Activated T-cell treated with anti-CD3 and anti-CD28 coated beads, Interleukin-2, amount 50 U/mL, for 72 hours (primary cell): ENCODE measurements at regions not wholly inside any gene's neighbourhood (a gene's known extent, or its start where the extent isn't known, plus 50 kb on each side); places are given as distances from the start of the nearest gene placed in this dataset.

Experiments used
- ATAC-seq, 2 donors: fragments of 150-1000 bp; cut with Tn5 transposase; replicated peaks in 1 of 2; 2 replicates each; pipeline ENCODE4 v1.10.0; 2021; ENCODE audit warnings: moderate library complexity in 2 of 2, mild to moderate bottlenecking in 1 of 2
- DNase-seq, 2 donors: peaks; one replicate each; pipeline ENCODE4 v3.0.0; 2021 to 2022; ENCODE audit warnings: mixed read lengths in 1 of 2
- H3K27ac Mint-ChIP-seq: one replicate; pipeline ENCODE4 v1.8.0; 2022; ENCODE audit warnings: mild to moderate bottlenecking, moderate library complexity, mixed read lengths
- H3K27me3 Mint-ChIP-seq: one replicate; pipeline ENCODE4 v1.8.0; 2022; ENCODE audit warnings: low read depth, mixed read lengths
- H3K36me3 Mint-ChIP-seq, 2 donors: one replicate each; pipeline ENCODE4 v1.8.0; 2022; ENCODE audit warnings: mixed read lengths in 2 of 2, mild to moderate bottlenecking in 1 of 2; ENCODE audit not compliant: insufficient read depth in 2 of 2
- H3K4me1 Mint-ChIP-seq: one replicate; pipeline ENCODE4 v1.8.0; 2022; ENCODE audit warnings: low read depth, mixed read lengths
- H3K4me3 Mint-ChIP-seq, 2 donors: one replicate each; pipeline ENCODE4 v1.8.0; 2022; ENCODE audit warnings: mild to moderate bottlenecking in 2 of 2, mixed read lengths in 2 of 2, moderate library complexity in 2 of 2
- H3K9me3 Mint-ChIP-seq, 2 donors: one replicate each; pipeline ENCODE4 v1.8.0; 2022; ENCODE audit warnings: mixed read lengths in 2 of 2

DNA sequence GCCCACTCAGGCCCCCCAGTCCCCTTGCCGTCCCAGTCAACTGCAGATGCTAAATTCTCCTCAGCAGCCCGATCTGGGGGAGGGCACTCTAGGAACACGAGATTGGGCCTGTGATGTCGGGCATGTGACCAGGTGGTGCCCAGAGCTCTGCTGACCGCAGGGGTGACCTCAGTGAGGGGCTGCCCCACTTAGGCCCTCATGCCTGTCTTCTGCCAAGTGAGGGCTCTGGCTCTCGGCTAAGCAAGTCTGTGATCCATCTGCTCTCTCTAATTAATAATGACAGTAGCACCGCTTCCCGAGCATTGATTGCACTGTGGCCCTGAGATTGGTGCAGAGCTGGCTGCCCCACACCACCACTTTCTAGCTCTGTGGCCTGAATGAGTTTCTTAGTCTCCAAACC lies 138.8 kb downstream of the MRM1 start:
- ATAC-seq = no peak
- H3K9me3 Mint-ChIP-seq = no peaks in the 10 kb centered on the region

DNA sequence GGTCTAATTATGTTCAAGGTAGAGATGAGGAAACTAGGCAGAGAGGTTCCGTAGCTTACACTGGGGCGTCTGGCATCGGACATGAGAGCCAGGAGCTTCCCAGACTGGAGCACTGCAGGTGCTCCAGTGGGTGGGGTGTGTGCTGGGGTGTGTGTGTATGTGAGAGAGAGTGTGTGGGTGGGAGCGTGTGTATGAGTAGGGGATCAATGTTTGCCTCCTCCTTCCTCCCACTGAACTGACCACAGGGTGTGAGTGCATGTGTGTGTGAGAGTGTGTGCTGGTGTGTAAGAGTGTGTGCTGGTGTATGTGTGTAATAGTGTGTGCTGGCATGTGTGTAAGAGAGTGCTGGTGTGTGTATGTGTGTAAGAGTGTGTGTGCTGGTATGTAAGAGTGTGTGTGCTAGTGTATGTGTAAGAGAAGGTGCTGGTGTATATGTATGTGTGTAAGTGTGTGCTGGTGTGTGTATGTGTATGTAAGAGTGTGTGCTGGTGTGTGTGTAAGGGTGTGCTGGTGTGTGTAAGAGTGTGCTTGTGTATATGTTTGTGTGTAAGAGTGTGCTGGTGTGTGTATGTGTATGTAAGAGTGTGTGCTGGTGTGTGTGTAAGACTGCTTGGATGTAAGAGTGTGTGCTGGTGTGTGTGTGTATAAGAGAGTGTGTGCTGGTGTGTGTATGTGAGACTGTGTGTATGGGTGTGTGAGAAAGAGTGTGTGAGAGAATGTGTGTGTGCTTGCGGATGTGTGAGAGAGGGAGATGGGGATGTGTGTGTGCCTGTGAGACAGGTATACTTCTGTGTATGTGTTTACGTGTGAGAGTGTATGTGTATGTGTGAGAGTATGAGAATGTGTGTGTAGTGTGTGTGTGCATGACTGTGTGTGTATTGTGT lies 139.9 kb downstream of the MRM1 start:
- Mint-ChIP-seq H3K4me3 (no peak overlapping the region), H3K36me3 (no peaks in the 10 kb centered on the region), H3K9me3 (no peaks in the 10 kb centered on the region), H3K27ac (no peak overlapping the region), H3K4me1 (no peaks in the 10 kb centered on the region), H3K27me3 (peaks cover 4% of the 10 kb centered on the region)
- ATAC-seq (no peak), DNase-seq (no peak)

More for the DNA sequence above, 138.8 kb downstream of the MRM1 start:
- H3K36me3 Mint-ChIP-seq = no peaks in the 10 kb centered on the region
- no peak overlapping the region for H3K4me3 Mint-ChIP-seq
- peaks cover 8% of the 10 kb centered on the region for H3K27me3 Mint-ChIP-seq
- no peak for DNase-seq
- no peaks in the 10 kb centered on the region for H3K4me1 Mint-ChIP-seq
- no peak overlapping the region for H3K27ac Mint-ChIP-seq

DNA sequence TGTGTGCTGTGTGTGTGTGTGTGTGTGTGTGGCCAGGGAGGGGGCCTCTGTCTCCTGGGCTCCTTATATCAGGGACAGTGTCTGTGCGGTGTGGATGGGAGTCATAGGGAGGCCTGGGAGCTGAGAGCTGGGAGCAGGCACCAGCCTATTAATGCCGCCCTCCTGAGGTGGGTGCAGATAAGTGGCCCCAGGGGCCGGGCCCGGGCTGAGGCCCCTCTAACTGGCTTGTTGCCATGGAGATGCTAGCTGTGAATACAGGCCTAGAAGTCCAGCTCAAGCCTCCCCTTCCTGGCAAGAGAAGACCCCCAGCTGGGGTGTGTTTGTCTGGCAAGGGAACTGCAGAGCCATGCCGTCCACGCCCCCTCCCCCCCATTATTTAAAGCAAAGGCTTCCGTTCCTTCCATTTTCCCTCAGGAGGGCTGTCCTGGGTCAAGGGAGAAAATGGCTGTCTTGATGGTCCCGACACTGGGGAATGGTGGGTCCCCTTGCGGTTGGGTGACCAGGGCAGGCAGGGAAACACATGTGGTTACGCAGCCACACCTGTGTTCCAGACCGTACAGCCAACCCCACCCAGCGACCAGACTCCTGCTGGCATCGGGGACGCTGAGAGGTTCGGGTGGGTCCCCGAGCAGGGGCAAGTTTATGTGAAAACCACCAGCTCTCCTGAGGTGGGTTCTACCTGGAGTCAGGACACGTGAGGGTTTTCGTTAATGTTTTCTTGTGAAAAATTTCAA lies 141.1 kb downstream of the MRM1 start:
- H3K9me3 Mint-ChIP-seq = no peaks in the 10 kb centered on the region
- H3K4me3 Mint-ChIP-seq = no peak overlapping the region
- no peaks in the 10 kb centered on the region for H3K36me3 Mint-ChIP-seq
- no peak for ATAC-seq
- no peak overlapping the region for H3K27ac Mint-ChIP-seq
- no peaks in the 10 kb centered on the region for H3K27me3 Mint-ChIP-seq
- H3K4me1 Mint-ChIP-seq = no peaks in the 10 kb centered on the region
- no peak for DNase-seq

DNA sequence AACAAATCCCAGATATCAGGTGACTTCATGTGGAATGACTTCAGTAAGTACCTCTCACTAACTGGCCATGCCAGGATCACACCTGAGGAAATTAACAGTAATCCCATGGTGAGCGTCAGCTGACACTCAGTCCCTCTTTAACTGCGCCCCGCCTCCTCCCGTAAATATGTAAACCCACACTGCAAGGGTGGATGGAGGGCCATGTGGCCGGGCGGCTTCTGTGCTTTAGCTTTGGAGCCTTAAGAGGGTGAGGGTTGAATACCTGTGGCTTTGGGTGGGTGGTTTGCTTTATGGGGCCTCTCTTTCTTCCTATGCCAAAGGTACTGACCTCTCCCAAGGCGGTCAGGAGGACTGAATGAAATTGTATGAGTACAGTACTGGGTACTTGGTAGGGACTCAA lies 141.7 kb downstream of the MRM1 start:
- H3K27me3 Mint-ChIP-seq = no peaks in the 10 kb centered on the region
- no peak overlapping the region for H3K27ac Mint-ChIP-seq
- no peaks in the 10 kb centered on the region for H3K4me1 Mint-ChIP-seq
- no peak overlapping the region for H3K4me3 Mint-ChIP-seq
- no peaks in the 10 kb centered on the region for H3K36me3 Mint-ChIP-seq
- DNase-seq = no peak
- no peaks in the 10 kb centered on the region for H3K9me3 Mint-ChIP-seq
- ATAC-seq = no peak

DNA sequence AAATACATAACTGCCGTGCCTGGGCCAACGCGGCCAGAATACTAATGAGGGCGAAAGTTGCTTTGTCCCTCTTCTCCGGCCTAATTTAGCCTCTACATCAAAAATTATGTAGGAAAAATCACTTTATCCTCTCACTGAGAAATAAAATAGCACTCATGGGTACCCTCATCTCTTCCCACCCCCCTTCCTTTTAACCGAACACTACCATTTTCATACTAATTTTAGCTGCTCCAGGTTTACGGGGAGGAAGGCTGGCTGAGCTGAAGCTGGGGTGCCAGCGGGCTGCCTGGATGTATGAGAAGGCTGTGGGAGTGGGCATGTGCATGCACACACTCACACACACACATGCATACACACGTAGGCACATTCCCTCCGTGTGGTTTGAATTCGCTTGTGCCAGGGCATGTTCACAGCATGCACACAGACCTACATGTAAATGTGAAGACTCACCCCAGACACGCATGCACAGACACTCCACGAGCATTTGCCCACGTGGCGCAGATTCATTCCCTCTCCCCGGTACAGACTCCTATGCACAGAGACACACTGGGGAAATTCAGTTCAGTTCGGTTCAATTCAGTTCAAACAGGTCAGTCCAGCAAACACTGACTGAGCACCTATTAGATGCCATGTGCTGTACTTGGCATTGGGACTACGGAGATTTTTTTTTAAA lies 145.1 kb downstream of the MRM1 start:
- Mint-ChIP-seq H3K36me3 (no peaks in the 10 kb centered on the region), H3K4me1 (no peaks in the 10 kb centered on the region), H3K27ac (no peak overlapping the region), H3K27me3 (no peaks in the 10 kb centered on the region), H3K9me3 (no peaks in the 10 kb centered on the region), H3K4me3 (no peak overlapping the region)
- DNase-seq = no peak
- no peak for ATAC-seq

DNA sequence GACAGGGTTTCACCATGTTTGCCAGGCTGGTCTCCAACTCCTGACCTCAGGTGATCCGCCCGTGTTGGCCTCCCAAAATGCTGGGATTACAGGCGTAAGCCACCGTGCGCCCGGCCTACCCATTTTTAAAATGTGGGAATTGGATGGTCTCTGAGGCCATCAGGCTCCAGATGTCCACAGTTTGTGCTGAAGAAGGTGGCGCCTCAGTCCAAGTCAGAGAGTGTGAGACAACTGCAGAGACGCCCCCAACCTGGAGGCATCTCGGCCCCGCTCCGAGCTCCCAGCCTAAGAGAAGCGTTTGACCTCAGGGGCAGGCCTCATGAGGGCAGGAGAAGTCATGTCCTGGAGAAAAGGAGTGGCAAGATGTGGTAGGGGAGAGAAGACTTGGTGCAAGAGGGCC lies 146.5 kb downstream of the MRM1 start:
- H3K4me3 Mint-ChIP-seq = no peak overlapping the region
- ATAC-seq (no peak), DNase-seq (no peak)
- no peaks in the 10 kb centered on the region for H3K36me3 Mint-ChIP-seq
- no peaks in the 10 kb centered on the region for H3K4me1 Mint-ChIP-seq
- no peaks in the 10 kb centered on the region for H3K27me3 Mint-ChIP-seq
- no peaks in the 10 kb centered on the region for H3K9me3 Mint-ChIP-seq
- H3K27ac Mint-ChIP-seq = no peak overlapping the region

DNA sequence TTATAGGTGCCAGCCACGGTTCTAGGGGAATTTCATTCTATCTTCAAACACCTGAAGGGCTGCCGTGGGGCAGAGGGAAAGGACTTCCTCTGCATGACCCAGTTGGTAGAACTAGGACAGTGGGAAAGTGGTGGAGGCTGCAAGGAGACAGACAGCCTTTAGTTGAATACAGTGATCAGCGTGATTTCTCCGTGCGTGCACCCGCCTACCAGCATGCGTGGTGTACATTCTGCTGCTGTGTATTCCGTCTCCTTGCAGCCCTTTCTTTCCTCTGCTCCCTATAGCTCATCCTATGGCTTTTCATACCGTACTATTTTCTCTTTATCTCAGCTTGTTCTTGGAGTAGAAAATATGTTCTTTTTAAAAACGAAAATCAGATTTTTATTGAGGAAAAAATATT lies 146.9 kb downstream of the MRM1 start:
- H3K36me3 Mint-ChIP-seq = no peaks in the 10 kb centered on the region
- no peak overlapping the region for H3K27ac Mint-ChIP-seq
- ATAC-seq (no peak), DNase-seq (no peak)
- no peaks in the 10 kb centered on the region for H3K27me3 Mint-ChIP-seq
- H3K4me1 Mint-ChIP-seq = no peaks in the 10 kb centered on the region
- H3K9me3 Mint-ChIP-seq = no peaks in the 10 kb centered on the region
- H3K4me3 Mint-ChIP-seq = no peak overlapping the region

DNA sequence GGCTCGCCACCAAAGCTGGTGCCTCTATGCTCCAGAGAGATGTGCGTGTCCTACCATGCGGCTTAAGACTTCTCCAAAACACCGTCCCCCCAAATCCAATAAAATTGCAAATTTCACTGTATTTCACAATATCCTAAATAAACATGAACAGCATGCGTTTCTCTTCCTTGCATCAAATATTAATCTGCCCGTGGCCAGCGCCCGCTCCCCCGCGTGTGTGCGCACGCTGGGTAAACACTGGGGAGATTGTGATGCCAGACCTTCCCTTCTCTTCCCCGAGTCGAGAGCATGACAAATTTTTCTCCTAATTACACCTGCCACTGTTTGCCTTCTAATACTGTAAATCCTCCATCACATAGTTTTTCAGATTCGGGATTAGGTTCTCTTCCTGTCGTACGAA lies 148.1 kb downstream of the MRM1 start:
- no peak overlapping the region for H3K27ac Mint-ChIP-seq
- no peak for ATAC-seq
- no peaks in the 10 kb centered on the region for H3K4me1 Mint-ChIP-seq
- H3K27me3 Mint-ChIP-seq = peaks cover 7% of the 10 kb centered on the region
- no peaks in the 10 kb centered on the region for H3K36me3 Mint-ChIP-seq
- no peak overlapping the region for H3K4me3 Mint-ChIP-seq
- no peaks in the 10 kb centered on the region for H3K9me3 Mint-ChIP-seq
- no peak for DNase-seq

DNA sequence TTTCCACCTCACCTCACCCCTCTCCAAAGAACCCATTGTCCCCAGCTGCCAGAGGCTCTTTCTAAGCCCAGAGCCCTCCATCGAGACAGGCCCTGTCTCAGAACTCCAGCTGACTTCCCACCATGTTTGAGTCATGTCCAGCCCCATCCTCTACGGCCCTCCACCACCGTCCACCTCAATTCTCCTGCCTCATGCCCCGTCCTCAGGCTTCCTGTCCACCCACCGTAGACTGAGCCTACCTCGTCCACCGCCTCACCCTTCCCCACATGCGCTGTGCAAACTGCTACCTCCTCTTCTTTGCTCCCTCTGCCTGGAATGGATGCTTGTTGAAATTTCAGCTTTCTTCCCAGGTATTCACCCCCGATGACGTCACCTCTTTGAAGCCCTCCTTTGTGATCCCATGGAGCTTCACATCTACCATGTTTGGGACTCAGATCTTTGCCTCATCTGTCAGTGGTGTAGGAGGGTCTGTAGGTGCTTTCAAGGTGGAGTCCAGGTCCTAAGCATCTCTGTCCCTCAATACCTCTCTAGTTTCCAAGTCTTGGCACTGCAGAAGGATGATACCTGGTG lies 149.0 kb downstream of the MRM1 start:
- H3K4me1 Mint-ChIP-seq = no peaks in the 10 kb centered on the region
- H3K9me3 Mint-ChIP-seq = no peaks in the 10 kb centered on the region
- H3K27me3 Mint-ChIP-seq = peaks cover 7% of the 10 kb centered on the region
- ATAC-seq = no peak
- H3K4me3 Mint-ChIP-seq = no peak overlapping the region
- H3K27ac Mint-ChIP-seq = no peak overlapping the region
- DNase-seq = no peak
- no peaks in the 10 kb centered on the region for H3K36me3 Mint-ChIP-seq

DNA sequence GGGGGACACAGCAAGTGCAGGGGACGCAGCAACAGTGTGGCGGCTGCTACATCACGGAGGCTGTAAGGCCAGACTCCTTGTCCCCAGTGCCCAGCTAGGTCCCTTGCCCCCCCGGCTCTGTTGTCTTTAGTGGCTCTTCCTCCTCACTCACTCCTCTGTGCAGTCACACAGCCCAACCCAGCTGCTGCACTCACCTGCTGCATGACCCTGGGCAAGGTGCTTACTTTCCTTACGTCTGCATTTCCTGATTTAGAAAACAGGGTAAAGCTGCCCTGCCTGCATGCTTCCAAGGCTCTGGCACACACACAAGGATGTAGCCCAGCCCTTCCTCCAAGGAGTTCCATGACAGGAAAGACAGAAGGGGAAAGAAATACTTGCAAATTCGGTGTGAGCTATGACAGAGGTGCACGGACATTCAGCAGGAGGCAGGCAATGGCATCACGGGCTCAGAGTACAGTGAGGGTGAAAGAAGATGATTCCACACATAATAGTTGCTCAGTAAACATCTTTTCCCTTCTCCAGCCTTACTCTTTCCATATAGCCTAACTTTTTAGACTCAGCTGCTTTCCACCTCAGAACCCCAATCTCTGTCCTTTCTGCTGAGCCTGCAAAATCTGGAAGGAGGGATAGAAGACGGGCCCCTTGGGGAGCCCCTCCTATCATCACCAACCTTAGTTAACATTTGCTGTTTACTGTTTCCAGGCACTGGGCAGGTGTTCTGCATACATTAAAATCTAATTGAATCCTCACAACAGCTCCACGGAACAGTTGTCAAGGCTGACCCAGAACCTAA lies 150.9 kb downstream of the MRM1 start:
- H3K4me1 Mint-ChIP-seq = no peaks in the 10 kb centered on the region
- no peaks in the 10 kb centered on the region for H3K9me3 Mint-ChIP-seq
- ATAC-seq = no peak
- H3K27ac Mint-ChIP-seq = no peak overlapping the region
- H3K36me3 Mint-ChIP-seq = no peaks in the 10 kb centered on the region
- no peak for DNase-seq
- peaks cover 7% of the 10 kb centered on the region for H3K27me3 Mint-ChIP-seq
- no peak overlapping the region for H3K4me3 Mint-ChIP-seq

DNA sequence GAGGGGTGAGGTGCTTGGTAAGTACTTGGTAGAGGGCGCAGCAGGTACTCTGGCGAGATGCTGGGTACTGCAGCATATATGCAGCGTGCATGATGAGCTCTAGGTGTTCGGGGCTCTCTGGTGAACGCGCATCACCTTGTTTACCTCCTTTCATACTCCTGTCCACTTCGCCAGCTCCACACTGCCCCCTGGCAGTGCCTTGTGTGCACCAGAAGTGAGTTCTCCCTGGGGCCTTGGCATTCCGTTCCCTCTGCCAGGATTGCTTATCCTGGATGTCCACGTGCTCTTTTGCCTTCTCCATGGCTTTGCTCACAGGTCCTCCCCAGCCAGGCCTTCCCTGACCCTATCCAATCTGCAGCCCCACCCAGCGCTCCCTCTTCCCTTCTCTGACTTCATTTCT lies 154.2 kb downstream of the MRM1 start:
- Mint-ChIP-seq H3K27ac (no peak overlapping the region), H3K36me3 (no peaks in the 10 kb centered on the region), H3K4me3 (no peak overlapping the region), H3K9me3 (no peaks in the 10 kb centered on the region), H3K4me1 (no peaks in the 10 kb centered on the region), H3K27me3 (peaks cover 7% of the 10 kb centered on the region)
- peak; percentile 37 to 38 for DNase-seq
- peak in 1 of 2 donors; percentile 49 for ATAC-seq

DNA sequence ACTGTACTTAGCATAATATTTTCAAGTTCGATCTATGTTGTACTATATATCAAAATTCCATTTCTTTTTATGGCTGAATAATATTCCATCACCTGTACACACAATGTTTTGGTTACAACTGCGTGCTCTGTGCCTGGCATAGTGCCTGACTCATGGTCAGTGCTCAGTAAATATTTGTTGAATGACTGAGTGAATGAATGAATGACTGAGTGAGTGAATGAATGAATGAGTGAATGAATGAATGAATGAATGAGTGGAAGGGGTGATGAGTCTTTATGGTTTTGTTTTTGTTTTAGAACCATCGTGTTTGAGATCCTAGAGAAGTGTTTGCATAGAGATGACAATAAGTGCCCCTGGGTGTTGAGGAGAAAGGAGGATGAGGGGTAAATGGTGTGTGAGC lies 155.3 kb downstream of the MRM1 start:
- H3K27ac Mint-ChIP-seq = peak overlapping the region; percentile 16
- H3K27me3 Mint-ChIP-seq = peaks cover 7% of the 10 kb centered on the region
- no peaks in the 10 kb centered on the region for H3K4me1 Mint-ChIP-seq
- H3K36me3 Mint-ChIP-seq = no peaks in the 10 kb centered on the region
- H3K4me3 Mint-ChIP-seq = no peak overlapping the region
- ATAC-seq (no peak), DNase-seq (no peak)
- peaks cover 5% of the 10 kb centered on the region in 2 donors for H3K9me3 Mint-ChIP-seq
